CD4-positive, alpha-beta T cell treated with Interleukin-4 for 1 hour (primary cell): ENCODE measurements at regions not wholly inside any gene's neighbourhood (a gene's known extent, or its start where the extent isn't known, plus 50 kb on each side); places are given as distances from the start of the nearest gene placed in this dataset.
"Not testable (repeated sequence)": the region's sequence is repeated elsewhere in the genome, so short reads cannot be mapped to it uniquely, and the experiment has no call there.

Experiments used
- DNase-seq, 2 donors: peaks; one replicate each; pipeline ENCODE4 v3.0.0-alpha.2; 2020 to 2022

GRCh38 chr2:104977958-104978357 is 59.9 kb upstream of the MRPS9 start:
- DNase-seq: no peak

GRCh38 chr2:104979786-104980185 is 58.1 kb upstream of the MRPS9 start:
- not testable (repeated sequence) for DNase-seq

- DNase-seq: no peak
Observed at GRCh38 chr2:104982111-104982510, 55.8 kb upstream of the MRPS9 start.
